Right ventricle myocardium superior (tissue), 1 donor: ENCODE measurements at regions not wholly inside any gene's neighbourhood (a gene's known extent, or its start where the extent isn't known, plus 50 kb on each side); places are given as distances from the start of the nearest gene placed in this dataset.

Source experiments
- ATAC-seq: fragments of 200-7000 bp; cut with Tn5 transposase; one replicate; pipeline ENCODE4 v1.9.1; 2020; ENCODE audit warnings: mild to moderate bottlenecking; ENCODE audit not compliant: poor library complexity
- DNase-seq: peaks from one replicate; pipeline ENCODE4 v3.0.0-alpha.2; 2020
- intact Hi-C: fragments of 100-400 bp; cut with DNase I; formaldehyde crosslinking; loops from one replicate; pipeline ENCODE4 v1.11.2; 2022
- donor health status: DM: no; HTN: yes; CAD: no; lungs with severe emphysema.

GRCh38 chr9:86648156-86648827 is 294.1 kb upstream of the TUT7 start:
- DNase-seq, result no peak
- intact Hi-C loops, result no loop called here
- no peak for ATAC-seq

- DNase-seq (no peak), ATAC-seq (no peak)
- intact Hi-C loops, result no loop called here
Observed at GRCh38 chr9:86645303-86645702, 291.1 kb upstream of the TUT7 start.

- intact Hi-C loops, result no loop called here
Observed at GRCh38 chr9:86644675-86645034, 290.4 kb upstream of the TUT7 start.

GRCh38 chr9:86643946-86644674 is 289.9 kb upstream of the TUT7 start:
- intact Hi-C loops, result no loop called here
- ATAC-seq, result no peak
- DNase-seq, result no peak

More at GRCh38 chr9:86644675-86645034, 290.4 kb upstream of the TUT7 start:
- ATAC-seq (no peak), DNase-seq (no peak)

GRCh38 chr9:86642721-86643120 is 288.5 kb upstream of the TUT7 start:
- DNase-seq (no peak), ATAC-seq (no peak)
- intact Hi-C loops, result no loop called here

GRCh38 chr9:86641970-86642369 is 287.8 kb upstream of the TUT7 start:
- ATAC-seq (no peak), DNase-seq (no peak)
- intact Hi-C loops, result no loop called here

- ATAC-seq (no peak), DNase-seq (no peak)
- intact Hi-C loops, result no loop called here
Observed at GRCh38 chr9:86639899-86640379, 285.7 kb upstream of the TUT7 start.

- intact Hi-C loops, result no loop called here
- DNase-seq, result no peak
- no peak for ATAC-seq
Observed at GRCh38 chr9:86639287-86639686, 285.1 kb upstream of the TUT7 start.

- no peak for ATAC-seq
- intact Hi-C loops, result no loop called here
- DNase-seq, result no peak
Observed at GRCh38 chr9:86638109-86638508, 283.9 kb upstream of the TUT7 start.

- intact Hi-C loops, result no loop called here
- no peak for ATAC-seq
Observed at GRCh38 chr9:86637515-86637914, 283.3 kb upstream of the TUT7 start.

GRCh38 chr9:86636519-86636918 is 282.3 kb upstream of the TUT7 start:
- ATAC-seq (no peak), DNase-seq (no peak)
- intact Hi-C loops, result no loop called here

More at GRCh38 chr9:86637515-86637914, 283.3 kb upstream of the TUT7 start:
- DNase-seq, result peak; percentile 43

GRCh38 chr9:86636038-86636437 is 281.8 kb upstream of the TUT7 start:
- ATAC-seq (no peak), DNase-seq (no peak)
- intact Hi-C loops, result no loop called here

GRCh38 chr9:86634501-86634900 is 280.3 kb upstream of the TUT7 start:
- ATAC-seq (no peak), DNase-seq (no peak)
- intact Hi-C loops, result no loop called here

- intact Hi-C loops, result no loop called here
- ATAC-seq, result no peak
- DNase-seq, result no peak
Observed at GRCh38 chr9:86633945-86634344, 279.7 kb upstream of the TUT7 start.

- intact Hi-C loops, result no loop called here
- peak; percentile 42 for DNase-seq
- peak; percentile 66 for ATAC-seq
Observed at GRCh38 chr9:86632537-86632936, 278.3 kb upstream of the TUT7 start.

GRCh38 chr9:86629530-86629929 is 275.3 kb upstream of the TUT7 start:
- ATAC-seq, result no peak

GRCh38 chr9:86626802-86627201 is 272.6 kb upstream of the TUT7 start:
- DNase-seq (no peak), ATAC-seq (no peak)
- intact Hi-C loops, result no loop called here

More at GRCh38 chr9:86629530-86629929, 275.3 kb upstream of the TUT7 start:
- no peak for DNase-seq
- intact Hi-C loops, result no loop called here

GRCh38 chr9:86624630-86625029 is 270.4 kb upstream of the TUT7 start:
- ATAC-seq, result no peak
- no peak for DNase-seq
- intact Hi-C loops, result no loop called here

GRCh38 chr9:86614871-86615849 is 260.9 kb upstream of the TUT7 start:
- ATAC-seq, result peak; percentile 46
- intact Hi-C loops, result no loop called here
- DNase-seq, result no peak
